Mammary epithelial cell (primary cell): ENCODE measurements at regions not wholly inside any gene's neighbourhood (a gene's known extent, or its start where the extent isn't known, plus 50 kb on each side); places are given as distances from the start of the nearest gene placed in this dataset.

Source experiments
- EZH2 ChIP-seq: IDR thresholded peaks from 2 replicates; pipeline ENCODE4 v1.6.1; 2012; ENCODE audit warnings: low read length, inconsistent platforms, borderline replicate concordance
- TF ChIP-seq, protein P1 (sequence below), 2 donors: IDR thresholded peaks in 1 of 2; conservative IDR thresholded peaks in 1 of 2; 2 replicates each; pipeline ENCODE4 v1.5.1; 2011 to 2012; ENCODE audit warnings: inconsistent platforms in 2 of 2, low read length in 2 of 2, mild to moderate bottlenecking in 2 of 2, control low read depth in 1 of 2, low read depth in 1 of 2; ENCODE audit not compliant: insufficient read depth in 1 of 2; ENCODE audit errors: extremely low read depth in 1 of 2

DNA sequence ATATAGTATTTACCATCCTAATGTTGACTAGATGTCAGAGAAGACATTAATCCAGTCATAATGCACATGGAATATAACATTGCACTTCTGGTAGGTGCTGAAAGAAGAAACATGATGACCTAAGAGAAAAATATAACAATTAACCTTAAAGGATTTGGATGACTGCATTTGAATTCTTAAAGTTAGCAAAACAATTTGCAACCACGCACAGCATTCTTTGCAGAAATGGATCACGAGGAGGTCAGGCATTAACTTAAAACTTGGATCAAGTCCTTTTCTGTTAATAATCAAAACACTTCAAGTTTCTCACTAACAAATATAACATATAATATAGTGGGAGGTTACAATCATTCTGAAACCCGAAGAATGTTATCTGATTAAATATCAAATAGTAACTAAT, 525.0 kb upstream of the SLITRK6 start:
- TF ChIP-seq, protein P1, sequence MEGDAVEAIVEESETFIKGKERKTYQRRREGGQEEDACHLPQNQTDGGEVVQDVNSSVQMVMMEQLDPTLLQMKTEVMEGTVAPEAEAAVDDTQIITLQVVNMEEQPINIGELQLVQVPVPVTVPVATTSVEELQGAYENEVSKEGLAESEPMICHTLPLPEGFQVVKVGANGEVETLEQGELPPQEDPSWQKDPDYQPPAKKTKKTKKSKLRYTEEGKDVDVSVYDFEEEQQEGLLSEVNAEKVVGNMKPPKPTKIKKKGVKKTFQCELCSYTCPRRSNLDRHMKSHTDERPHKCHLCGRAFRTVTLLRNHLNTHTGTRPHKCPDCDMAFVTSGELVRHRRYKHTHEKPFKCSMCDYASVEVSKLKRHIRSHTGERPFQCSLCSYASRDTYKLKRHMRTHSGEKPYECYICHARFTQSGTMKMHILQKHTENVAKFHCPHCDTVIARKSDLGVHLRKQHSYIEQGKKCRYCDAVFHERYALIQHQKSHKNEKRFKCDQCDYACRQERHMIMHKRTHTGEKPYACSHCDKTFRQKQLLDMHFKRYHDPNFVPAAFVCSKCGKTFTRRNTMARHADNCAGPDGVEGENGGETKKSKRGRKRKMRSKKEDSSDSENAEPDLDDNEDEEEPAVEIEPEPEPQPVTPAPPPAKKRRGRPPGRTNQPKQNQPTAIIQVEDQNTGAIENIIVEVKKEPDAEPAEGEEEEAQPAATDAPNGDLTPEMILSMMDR (conservative IDR thresholded peaks at IDR 0.05 in 1 of 2, IDR thresholded peaks at IDR 0.05 in 1 of 2; ENCODE audit: extremely low read depth in 1 of 2, insufficient read depth in 1 of 2, low read depth in 1 of 2, low read length in 2 of 2) = no peak
- TF ChIP-seq EZH2 = no peak
